ENCODE measurements at regions not wholly inside any gene's neighbourhood (a gene's known extent, or its start where the extent isn't known, plus 50 kb on each side); places are given as distances from the start of the nearest gene placed in this dataset.

DNA sequence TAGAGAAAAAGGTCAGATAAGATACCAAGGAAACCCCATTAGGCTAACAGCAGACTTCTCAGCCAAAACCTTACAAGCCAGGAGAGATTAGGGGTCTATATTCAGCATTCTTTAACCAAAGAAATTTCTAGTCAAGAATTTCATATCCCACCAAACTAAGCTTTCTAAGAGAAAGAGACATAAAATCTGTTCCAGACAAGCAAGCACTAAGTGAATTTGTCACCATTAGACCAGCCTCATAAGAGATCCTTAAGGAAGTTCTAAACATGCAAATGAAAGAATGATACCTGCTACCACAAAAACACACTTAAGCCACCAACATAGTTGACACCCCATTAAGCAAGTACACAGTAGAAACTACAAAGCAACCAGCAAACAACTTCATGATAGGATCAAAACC is 276.2 kb downstream of the C11orf87 start:
- H3K4me2 ChIP-seq (ENCODE audit: control insufficient read depth, extremely low read depth, insufficient read depth, low read depth, low read length) = no peak overlapping the region
- H3K36me3 ChIP-seq (ENCODE audit: control insufficient read depth in 2 of 2, extremely low read depth in 1 of 2, insufficient read depth in 2 of 2, low read length in 2 of 2) = no peaks in the 10 kb centered on the region
- no peak overlapping the region for H3K4me3 ChIP-seq (ENCODE audit: control insufficient read depth in 2 of 3, extremely low read depth in 1 of 3, insufficient read depth in 2 of 3, low read depth in 1 of 3, low read length in 3 of 3)
- DNase-seq (ENCODE audit: low read depth, low spot score) (no peak), FAIRE-seq (no peak)
- no peaks in the 10 kb centered on the region for H4K20me1 ChIP-seq (ENCODE audit: control insufficient read depth, extremely low read depth, insufficient read depth, low read length)
- H3K9me3 ChIP-seq (ENCODE audit: control insufficient read depth, low read depth, low read length) = peaks cover 7% of the 10 kb centered on the region
- dilution Hi-C loops (cut with MboI; ENCODE audit: extremely low pct_ligation_motif_present, low sequenced_read_pairs) = no loop called here
- no peaks in the 10 kb centered on the region for H3K79me2 ChIP-seq (ENCODE audit: control insufficient read depth, insufficient read depth, low read length)
- H3K4me1 ChIP-seq (ENCODE audit: control insufficient read depth, extremely low read depth, insufficient read depth, low read length) = peaks cover 17% of the 10 kb centered on the region
- TF ChIP-seq, protein P1, sequence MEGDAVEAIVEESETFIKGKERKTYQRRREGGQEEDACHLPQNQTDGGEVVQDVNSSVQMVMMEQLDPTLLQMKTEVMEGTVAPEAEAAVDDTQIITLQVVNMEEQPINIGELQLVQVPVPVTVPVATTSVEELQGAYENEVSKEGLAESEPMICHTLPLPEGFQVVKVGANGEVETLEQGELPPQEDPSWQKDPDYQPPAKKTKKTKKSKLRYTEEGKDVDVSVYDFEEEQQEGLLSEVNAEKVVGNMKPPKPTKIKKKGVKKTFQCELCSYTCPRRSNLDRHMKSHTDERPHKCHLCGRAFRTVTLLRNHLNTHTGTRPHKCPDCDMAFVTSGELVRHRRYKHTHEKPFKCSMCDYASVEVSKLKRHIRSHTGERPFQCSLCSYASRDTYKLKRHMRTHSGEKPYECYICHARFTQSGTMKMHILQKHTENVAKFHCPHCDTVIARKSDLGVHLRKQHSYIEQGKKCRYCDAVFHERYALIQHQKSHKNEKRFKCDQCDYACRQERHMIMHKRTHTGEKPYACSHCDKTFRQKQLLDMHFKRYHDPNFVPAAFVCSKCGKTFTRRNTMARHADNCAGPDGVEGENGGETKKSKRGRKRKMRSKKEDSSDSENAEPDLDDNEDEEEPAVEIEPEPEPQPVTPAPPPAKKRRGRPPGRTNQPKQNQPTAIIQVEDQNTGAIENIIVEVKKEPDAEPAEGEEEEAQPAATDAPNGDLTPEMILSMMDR (optimal IDR thresholded peaks at IDR 0.05 in 1 of 3, IDR thresholded peaks at IDR 0.05 in 1 of 3, conservative IDR thresholded peaks at IDR 0.05 in 1 of 3; ENCODE audit: extremely low read depth in 1 of 3, insufficient read depth in 2 of 3, low read length in 3 of 3) = no peak
- TF ChIP-seq EZH2 (IDR thresholded peaks at IDR 0.05; ENCODE audit: low read length) = no peak
- H3K9ac ChIP-seq (ENCODE audit: control insufficient read depth, extremely low read depth, insufficient read depth, low read length) = no peak overlapping the region
- no peak overlapping the region for H3K27ac ChIP-seq (ENCODE audit: control insufficient read depth, insufficient read depth, low read length)
- H3K9me1 ChIP-seq (ENCODE audit: control insufficient read depth, extremely low read depth, insufficient read depth, low read length) = no peaks in the 10 kb centered on the region
- H2AFZ ChIP-seq (ENCODE audit: control insufficient read depth, low read length) = no peak overlapping the region
- H3K27me3 ChIP-seq (ENCODE audit: control insufficient read depth, extremely low read depth, insufficient read depth, low read length) = no peaks in the 10 kb centered on the region

DNA sequence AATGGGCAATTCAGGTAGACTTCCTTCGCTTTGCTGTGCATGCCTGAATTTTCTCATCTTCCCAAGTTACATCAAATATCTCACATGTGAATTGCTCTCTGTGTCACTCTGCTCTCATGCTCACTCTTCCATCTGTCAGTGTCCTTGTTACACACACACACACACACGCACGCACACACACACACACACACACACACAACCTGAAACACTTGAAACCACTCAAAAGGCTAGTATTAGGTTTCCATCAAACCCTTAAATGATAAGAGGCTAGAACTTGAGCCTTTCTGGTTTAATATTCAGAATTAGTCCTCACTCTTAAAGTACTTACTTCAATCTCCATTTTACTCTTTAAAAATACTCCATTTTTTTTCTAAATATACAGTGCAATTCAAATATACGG is 282.4 kb downstream of the C11orf87 start:
- FAIRE-seq = no peak
- dilution Hi-C loops (cut with MboI; ENCODE audit: extremely low pct_ligation_motif_present, low sequenced_read_pairs) = no loop called here
- H4K20me1 ChIP-seq (ENCODE audit: control insufficient read depth, extremely low read depth, insufficient read depth, low read length) = no peaks in the 10 kb centered on the region

More for the DNA sequence above, 282.4 kb downstream of the C11orf87 start:
- no peak for TF ChIP-seq EZH2 (IDR thresholded peaks at IDR 0.05; ENCODE audit: low read length)
- TF ChIP-seq, protein P1 (optimal IDR thresholded peaks at IDR 0.05 in 1 of 3, IDR thresholded peaks at IDR 0.05 in 1 of 3, conservative IDR thresholded peaks at IDR 0.05 in 1 of 3; ENCODE audit: extremely low read depth in 1 of 3, insufficient read depth in 2 of 3, low read length in 3 of 3) = no peak
- Histone ChIP-seq H3K9me3 (ENCODE audit: control insufficient read depth, low read depth, low read length) (no peaks in the 10 kb centered on the region), H3K79me2 (ENCODE audit: control insufficient read depth, insufficient read depth, low read length) (no peaks in the 10 kb centered on the region), H2AFZ (ENCODE audit: control insufficient read depth, low read length) (no peak overlapping the region), H3K27me3 (ENCODE audit: control insufficient read depth, extremely low read depth, insufficient read depth, low read length) (no peaks in the 10 kb centered on the region), H3K4me1 (ENCODE audit: control insufficient read depth, extremely low read depth, insufficient read depth, low read length) (no peaks in the 10 kb centered on the region), H3K9me1 (ENCODE audit: control insufficient read depth, extremely low read depth, insufficient read depth, low read length) (no peaks in the 10 kb centered on the region), H3K4me2 (ENCODE audit: control insufficient read depth, extremely low read depth, insufficient read depth, low read depth, low read length) (no peak overlapping the region), H3K9ac (ENCODE audit: control insufficient read depth, extremely low read depth, insufficient read depth, low read length) (no peak overlapping the region), H3K4me3 (ENCODE audit: control insufficient read depth in 2 of 3, extremely low read depth in 1 of 3, insufficient read depth in 2 of 3, low read depth in 1 of 3, low read length in 3 of 3) (no peak overlapping the region), H3K36me3 (ENCODE audit: control insufficient read depth in 2 of 2, extremely low read depth in 1 of 2, insufficient read depth in 2 of 2, low read length in 2 of 2) (no peaks in the 10 kb centered on the region), H3K27ac (ENCODE audit: control insufficient read depth, insufficient read depth, low read length) (no peak overlapping the region)
- no peak for DNase-seq (ENCODE audit: low read depth, low spot score)
